HG03469 (cell line): ENCODE measurements at regions not wholly inside any gene's neighbourhood (a gene's known extent, or its start where the extent isn't known, plus 50 kb on each side); places are given as distances from the start of the nearest gene placed in this dataset.

Experiments
- ATAC-seq: cut with Tn5 transposase; IDR thresholded peaks from one replicate; pipeline ENCODE4 v1.9.1; 2021; ENCODE audit warnings: mild to moderate bottlenecking, moderate library complexity, moderate number of reproducible peaks; ENCODE audit not compliant: unreplicated experiment

- no peak for ATAC-seq
Observed at GRCh38 chr5:74956278-74956677, 90.1 kb upstream of the FAM169A start.

GRCh38 chr5:74954919-74955318 is 88.7 kb upstream of the FAM169A start:
- ATAC-seq: no peak

GRCh38 chr5:74953937-74954720 is 87.9 kb upstream of the FAM169A start:
- no peak for ATAC-seq

GRCh38 chr5:74953554-74953936 is 87.4 kb upstream of the FAM169A start:
- ATAC-seq: no peak

DNA sequence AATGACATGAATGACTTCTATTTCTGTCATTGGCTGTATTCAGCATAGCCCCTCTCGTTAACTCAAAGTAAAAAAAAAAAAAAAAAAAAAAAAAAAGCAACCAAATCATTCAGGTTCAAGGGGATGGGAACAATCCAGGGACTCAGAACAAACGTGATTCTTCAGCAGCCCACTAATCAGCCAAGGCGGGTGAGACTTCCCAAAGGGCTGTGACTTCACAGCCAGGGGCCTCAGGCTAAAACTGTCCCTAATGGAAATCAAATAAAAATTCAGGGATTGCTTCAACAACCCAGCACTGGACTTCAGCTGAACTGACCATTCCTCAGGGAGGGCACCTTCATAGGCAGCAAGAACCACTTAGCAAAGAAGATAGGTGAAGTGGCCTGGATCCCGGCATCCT is 86.2 kb upstream of the FAM169A start:
- ATAC-seq: no peak

DNA sequence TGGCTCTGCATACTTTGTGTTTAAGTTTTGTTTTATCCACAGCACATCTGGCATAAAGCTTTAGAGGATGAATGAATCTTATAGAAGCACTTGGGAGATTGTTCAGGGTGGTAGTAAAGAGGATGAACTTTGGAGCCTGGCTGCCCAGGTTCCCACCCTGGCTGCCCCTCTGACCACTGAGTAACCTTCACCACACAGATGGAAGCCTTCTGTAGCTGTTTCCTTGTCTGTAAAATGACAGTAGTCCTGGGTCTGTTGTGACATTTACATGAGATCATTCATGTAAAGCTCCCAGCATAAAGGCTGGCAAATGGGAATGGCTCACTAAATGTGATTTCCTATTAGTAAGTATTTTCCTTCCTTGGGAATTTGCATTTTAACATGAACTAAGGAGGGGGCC is 85.7 kb upstream of the FAM169A start:
- ATAC-seq: no peak

DNA sequence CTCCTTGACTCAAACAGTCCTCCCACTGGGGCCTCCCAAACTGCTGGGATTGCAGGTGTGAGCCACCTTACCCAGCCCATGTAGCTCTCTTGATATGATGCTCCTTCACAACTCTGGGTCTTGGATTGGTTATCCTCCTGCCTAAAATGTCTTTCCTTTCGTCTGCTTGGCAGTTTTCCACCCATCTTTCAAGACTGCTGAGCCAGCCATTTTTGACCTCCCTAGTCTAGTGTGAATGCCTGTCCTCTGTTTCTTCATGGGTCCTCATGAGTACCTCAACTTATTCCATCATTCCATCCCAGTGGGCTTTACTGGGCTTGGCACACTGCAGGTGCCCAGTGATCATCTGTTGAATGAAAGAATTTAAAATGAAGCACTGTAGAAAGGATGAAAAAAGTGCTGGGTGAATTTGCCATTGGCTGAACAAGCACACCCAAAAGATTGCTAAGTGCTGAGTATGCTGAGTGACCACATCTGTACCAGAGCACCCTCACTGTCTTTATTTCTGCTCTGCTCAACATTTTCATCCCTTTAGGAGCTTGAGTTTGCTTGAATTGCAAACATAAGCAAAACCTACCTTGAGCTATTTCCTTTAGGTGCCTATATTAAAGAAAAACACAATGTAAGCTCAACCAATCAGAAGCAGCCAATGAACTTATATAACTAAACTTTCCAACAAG is 84.8 kb upstream of the FAM169A start:
- ATAC-seq: no peak

- ATAC-seq: no peak
Observed at GRCh38 chr5:74949976-74950375, 83.8 kb upstream of the FAM169A start.

DNA sequence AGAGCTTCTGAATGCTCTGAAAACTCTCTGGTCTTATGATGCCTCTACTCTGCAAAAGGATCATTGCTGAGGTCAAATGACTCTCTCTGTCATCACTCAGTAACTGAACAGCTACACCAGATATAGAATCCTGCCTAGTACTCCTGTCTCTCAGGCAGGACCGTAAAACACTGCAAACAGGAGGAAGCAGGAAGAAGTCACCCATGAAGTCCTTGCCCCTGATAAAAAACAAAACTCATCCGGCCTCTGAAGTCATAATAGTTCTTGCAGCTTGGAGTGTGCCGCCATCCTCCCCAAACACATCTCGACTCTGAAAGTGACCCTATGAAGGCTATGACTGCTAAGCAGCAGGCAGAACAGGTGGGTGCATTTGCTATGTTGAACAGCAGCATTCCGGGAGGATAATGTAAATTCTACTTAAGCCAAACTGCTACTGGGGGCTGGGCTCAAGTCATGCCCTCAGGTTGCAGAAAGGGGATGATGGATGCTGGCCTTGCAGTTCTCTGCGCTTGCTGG is 81.9 kb upstream of the FAM169A start:
- no peak for ATAC-seq

DNA sequence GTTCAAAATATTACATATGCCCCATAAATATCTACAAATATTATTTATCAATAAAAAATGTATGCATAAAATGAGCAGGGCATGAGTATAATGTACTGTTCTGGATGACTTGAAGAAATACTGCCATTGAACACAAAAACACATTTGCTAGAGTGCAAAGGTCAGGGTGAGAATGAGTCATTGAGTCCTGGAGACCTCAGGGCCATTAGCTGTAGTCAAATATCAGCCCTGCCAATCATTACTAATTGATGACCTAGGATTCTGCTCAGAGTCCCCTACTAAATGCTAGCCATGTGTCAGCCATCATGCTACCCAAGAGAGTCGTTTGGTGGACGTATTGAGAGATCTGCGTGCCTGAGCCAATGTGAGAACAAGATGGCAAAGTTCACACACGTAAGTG is 80.3 kb upstream of the FAM169A start:
- no peak for ATAC-seq

DNA sequence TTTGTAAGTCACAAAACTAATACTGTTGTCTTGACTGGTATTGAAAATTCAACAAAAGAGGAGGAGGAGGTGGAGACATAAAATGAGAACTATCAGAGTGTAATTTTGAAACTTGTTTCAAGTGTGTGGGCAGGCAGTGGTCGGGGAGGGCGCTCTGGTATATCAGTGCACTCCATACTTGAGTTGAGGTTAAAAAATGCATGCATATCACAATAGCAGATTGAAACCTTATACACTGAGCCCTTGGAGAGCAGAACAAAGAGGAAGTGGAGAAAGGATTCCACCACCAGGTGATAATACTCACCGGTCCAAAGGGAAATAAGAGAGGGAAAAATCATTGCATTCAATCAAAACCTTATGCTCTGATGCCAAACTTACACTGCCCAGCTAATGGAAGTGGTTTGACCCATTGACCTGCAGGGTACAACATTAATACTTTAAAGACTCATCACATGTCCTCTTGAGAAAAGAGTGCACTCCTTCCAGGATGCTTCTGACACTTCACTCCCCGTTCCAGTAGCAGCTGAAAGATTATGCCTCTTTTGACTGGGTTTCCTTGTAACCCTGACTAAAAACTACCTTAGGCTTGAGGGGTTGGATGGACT is 79.5 kb upstream of the FAM169A start:
- peak; percentile 70 for ATAC-seq

DNA sequence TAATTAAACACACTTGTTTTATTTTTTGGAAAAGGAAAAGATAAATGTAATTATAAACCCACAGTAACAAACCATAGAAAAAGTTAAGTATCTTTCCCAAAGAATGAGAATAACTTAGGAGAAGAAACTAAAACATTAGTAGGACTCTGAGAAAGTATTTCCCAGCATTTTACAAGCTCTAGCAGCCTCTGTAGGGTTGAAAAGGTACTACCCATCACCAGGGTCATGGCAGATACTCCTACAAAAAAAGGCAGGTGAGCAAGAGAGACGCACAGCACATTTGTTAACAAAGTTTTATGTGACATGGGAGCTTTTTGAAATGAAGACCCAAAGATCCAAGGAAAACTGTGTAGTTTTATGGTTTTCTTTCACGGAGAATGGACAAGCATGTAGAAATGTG is 77.7 kb upstream of the FAM169A start:
- ATAC-seq: no peak

DNA sequence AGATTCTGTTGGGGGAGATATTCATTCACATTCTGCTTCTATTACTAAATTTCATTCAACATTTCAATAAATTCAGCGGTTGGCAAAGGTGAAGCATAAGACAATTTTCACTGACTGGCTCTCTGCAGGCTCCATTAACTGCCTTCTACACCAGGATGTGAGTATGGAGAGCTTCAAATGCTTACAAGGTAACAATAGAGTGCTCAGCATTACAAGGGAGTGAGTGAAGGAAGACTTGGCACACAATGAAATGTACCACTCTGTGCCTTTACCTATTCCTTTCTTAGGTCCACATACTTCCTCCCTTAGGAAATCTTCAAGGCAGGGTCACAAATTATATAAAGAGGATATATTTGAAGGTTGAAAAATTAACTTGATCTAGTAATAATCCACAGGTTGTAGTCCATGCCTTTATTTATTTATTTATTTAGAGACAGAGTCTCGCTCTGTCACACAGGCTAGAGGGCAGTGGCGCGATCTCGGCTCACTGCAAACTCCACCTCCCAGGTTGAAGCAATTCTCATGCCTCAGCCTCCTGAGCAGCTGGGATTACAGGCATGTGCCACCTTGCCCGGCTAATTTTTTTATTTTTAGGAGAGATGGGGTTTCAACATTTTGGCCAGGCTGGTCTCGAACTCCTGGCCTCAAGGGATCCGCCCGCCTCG is 76.6 kb upstream of the FAM169A start:
- ATAC-seq: no peak

DNA sequence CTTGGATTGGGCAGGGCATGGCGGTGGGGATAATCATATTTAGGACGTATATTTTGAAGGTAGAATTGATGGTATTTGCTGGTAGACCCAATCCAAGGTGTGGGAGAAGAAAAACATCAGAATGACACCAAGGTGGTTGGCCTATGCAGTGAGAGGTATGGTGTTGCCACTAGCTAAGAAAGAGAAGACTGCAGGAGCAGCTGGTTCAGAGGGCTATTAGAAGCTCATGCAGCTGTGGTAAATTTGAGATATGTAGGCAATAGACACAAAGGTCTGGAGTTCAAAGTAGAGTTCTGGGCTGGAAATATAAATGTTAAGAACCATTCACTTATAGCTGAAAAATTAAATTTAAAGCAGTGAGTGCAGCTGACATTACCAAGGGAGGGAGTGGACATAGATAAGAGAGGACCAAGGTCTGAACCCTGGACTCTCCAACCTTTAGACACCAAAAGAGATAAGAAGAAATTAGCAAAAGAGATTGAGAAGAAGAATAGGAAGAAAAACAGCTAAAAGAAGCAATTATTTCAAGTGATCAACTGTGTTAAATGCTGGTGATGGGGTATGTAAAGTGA is 74.7 kb upstream of the FAM169A start:
- no peak for ATAC-seq

GRCh38 chr5:74938250-74938933 is 72.2 kb upstream of the FAM169A start:
- no peak for ATAC-seq

DNA sequence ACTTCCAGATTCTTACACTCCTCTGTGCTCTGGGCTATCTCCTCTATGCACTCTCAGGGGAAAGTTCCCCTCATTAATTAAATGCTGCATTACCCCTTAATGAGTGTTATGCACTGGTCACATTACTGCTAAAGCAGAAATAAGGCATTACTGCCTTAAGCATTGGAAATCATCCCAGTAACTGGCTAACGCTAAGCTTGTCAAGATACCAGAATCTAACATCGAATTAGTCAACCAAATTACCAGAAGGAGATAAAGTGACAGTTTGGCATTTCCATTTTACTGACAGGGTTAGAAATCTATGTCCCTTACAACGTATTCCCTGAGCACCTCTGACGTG is 69.5 kb upstream of the FAM169A start:
- no peak for ATAC-seq

- no peak for ATAC-seq
Observed at GRCh38 chr5:74934949-74935751, 69.0 kb upstream of the FAM169A start.

GRCh38 chr5:74927336-74927735 is 61.1 kb upstream of the FAM169A start:
- ATAC-seq: no peak

GRCh38 chr5:74919487-74919886 is 53.3 kb upstream of the FAM169A start:
- ATAC-seq: no peak

DNA sequence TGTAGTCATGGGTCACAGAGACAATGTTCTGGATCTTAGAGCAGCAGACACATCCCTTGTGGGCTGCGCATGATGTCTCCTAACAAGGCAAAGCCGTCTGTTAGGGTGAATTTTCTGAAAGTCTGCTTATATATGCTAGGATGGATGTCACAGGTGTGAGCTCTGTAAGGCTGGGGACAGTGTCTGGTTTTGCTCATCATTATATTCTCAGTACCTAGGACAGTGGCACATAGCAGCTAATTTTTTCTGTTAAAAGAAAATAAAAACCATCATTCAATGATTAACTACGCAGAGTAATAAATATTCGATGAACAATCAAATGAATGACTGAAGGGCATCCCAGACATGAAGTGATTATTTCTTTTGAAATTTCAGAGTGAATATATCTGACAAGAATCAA is 52.9 kb upstream of the FAM169A start:
- ATAC-seq: no peak
